ES-I3 (cell line): ENCODE measurements at regions not wholly inside any gene's neighbourhood (a gene's known extent, or its start where the extent isn't known, plus 50 kb on each side); places are given as distances from the start of the nearest gene placed in this dataset.

Experiments
- H3K36me3 ChIP-seq: 2 replicates; pipeline ENCODE4 v1.6.1; 2013; ENCODE audit warnings: mild to moderate bottlenecking, low read length, control low read depth, moderate library complexity; ENCODE audit not compliant: insufficient read depth
- H3K4me1 ChIP-seq: 2 replicates; pipeline ENCODE4 v1.6.1; 2013; ENCODE audit warnings: mild to moderate bottlenecking, control low read depth, low read length; ENCODE audit not compliant: insufficient read depth
- H3K9ac ChIP-seq: 2 replicates; pipeline ENCODE4 v1.6.1; 2013; ENCODE audit warnings: low read depth, mild to moderate bottlenecking, low read length, moderate library complexity
- H3K9me3 ChIP-seq: 2 replicates; pipeline ENCODE4 v1.6.1; 2013; ENCODE audit warnings: mild to moderate bottlenecking, low read length, moderate library complexity; ENCODE audit not compliant: control insufficient read depth, insufficient read depth

DNA sequence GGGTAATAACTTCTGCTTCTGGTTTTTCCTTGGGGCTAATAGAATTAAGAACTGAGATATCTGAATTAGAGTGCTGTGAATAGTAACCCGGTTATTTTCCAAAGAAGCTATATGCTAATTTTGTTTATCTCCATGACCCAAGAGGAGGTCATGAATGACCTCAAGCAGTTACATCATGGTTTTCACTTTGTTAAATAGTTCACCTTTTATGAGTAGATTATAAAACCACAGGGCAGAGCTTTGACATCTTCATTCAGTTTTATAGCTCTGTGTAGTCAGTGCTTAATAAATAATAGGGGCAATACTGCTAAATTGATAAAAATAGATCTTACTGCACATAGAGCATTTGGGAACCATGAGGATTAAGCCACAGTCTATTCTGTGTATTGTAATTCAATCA is 462.2 kb downstream of the LRIG3 start:
- Histone ChIP-seq H3K9ac (no peak overlapping the region), H3K9me3 (no peaks in the 10 kb centered on the region; the same call in 1 of the 2 replicates), H3K36me3 (no peaks in the 10 kb centered on the region), H3K4me1 (no peaks in the 10 kb centered on the region)

DNA sequence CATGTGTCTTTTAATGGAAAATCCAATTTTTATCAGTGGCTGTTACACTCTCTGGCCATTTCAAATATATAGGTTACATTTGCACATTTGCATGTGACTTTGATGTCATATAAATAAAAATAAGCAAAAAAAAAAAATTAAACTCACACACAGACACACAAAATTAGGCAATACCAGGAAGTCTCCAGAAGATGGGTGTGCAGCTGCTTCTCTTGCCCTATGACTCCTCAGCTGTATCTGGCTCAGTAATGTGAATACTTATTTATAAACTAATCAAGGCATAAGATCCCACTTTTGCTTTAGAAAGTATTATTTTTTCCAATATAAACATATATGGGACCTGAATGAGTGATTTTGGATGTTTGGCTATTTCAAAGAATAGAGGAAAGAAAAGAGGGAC is 461.1 kb downstream of the LRIG3 start:
- Histone ChIP-seq H3K4me1 (no peaks in the 10 kb centered on the region), H3K9ac (no peak overlapping the region), H3K9me3 (no peaks in the 10 kb centered on the region; the same call in 1 of the 2 replicates), H3K36me3 (no peaks in the 10 kb centered on the region)

DNA sequence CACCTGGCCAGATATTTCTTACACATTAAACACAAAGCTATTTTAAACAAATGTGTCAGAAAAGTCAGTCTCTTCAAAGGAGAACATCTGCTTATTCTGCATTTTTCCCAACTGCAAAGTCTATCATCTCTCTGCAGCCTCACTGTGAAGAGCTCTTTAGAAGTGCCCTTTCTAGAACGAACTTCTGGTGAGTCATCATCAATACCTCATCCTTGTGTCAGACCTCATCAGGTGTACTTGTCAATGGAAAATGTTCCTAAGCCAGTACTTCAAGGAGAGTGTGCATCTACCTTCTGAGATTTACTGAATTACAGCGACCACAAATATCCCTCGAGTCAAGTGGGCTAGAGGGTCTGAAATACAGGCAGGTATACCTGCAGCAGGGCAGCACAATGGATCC is 457.3 kb downstream of the LRIG3 start:
- H3K9me3 ChIP-seq = no peaks in the 10 kb centered on the region; the same call in 1 of the 2 replicates
- H3K36me3 ChIP-seq = no peaks in the 10 kb centered on the region
- H3K9ac ChIP-seq = no peak overlapping the region
- no peaks in the 10 kb centered on the region for H3K4me1 ChIP-seq

DNA sequence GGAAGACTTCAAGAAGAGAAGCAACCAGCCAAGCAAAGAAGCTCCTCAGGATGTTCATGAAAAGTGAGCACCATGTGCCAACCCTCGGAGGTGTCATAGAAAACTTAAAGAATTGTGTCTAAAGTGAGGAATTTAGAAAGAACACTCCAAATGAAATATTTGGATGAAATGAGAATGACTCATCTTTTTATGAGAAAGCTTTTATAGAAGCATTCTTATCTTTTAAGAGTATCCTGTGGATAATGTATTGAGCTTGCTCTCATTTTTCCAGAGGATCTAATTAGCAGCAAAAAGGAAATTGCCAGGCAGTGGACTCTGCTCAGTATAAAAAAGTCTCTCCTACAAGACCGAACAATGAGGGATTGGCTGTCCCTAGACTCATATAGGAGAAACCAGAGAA is 454.9 kb downstream of the LRIG3 start:
- H3K9ac ChIP-seq = no peak overlapping the region
- H3K36me3 ChIP-seq = no peaks in the 10 kb centered on the region
- no peaks in the 10 kb centered on the region for H3K4me1 ChIP-seq
- no peaks in the 10 kb centered on the region for H3K9me3 ChIP-seq

DNA sequence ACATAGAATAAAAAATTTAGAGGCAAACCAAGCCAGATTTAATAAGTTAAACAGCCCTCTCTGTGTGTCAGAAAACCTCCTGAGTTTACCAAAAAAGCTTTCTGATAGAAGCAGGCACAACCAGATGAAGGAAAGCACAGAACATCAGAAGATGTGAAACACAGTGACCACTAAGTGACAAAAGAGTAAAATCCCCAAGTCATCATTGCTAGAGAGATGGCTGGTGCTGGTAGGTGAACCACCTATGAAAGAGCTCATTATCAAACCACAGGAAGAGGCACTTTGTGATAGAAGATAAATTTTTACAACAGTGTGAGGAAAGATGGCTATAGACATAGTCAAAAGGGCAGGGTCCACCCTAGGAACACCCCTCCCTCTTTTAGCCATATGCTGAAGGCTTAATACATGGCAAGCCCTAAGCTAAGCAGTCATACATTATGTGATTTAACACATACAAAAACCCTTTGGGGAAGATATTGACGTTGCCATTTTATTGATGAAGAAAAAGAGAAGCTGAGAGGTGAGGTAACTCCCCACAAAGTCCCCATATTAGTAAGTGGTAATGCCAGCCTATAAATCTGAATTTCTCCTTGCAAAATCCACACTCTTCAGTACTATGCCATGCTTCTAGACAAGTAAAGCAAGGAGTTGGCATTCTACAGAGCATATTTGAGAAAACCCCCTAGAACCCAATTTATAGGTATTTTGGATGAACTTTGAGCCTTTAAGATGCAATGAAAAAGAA is 449.9 kb downstream of the LRIG3 start:
- Histone ChIP-seq H3K9ac (no peak overlapping the region), H3K36me3 (no peaks in the 10 kb centered on the region), H3K9me3 (no peaks in the 10 kb centered on the region), H3K4me1 (no peaks in the 10 kb centered on the region)

DNA sequence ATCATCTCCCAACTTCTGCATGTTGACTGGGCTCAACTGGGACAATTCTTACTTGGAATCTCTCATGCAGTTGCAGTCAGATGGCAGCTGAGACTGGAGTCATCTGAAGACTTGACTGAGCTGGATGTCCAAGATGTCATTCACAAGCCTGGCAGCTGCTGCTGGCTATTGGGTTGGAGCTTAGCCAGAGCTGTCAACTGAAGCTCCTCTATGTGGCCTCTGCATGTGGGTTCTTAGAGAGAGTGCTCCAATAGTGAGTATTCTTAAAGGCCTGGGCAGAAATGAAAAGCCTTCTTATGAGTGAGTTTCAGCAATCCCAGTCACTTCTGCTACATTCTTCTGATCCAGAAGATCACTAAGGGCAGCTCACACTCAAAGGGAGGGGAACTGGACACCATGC is 440.9 kb downstream of the LRIG3 start:
- H3K4me1 ChIP-seq = peaks cover 8% of the 10 kb centered on the region; the same call in 1 of the 2 replicates
- no peaks in the 10 kb centered on the region for H3K36me3 ChIP-seq
- no peak overlapping the region for H3K9ac ChIP-seq
- H3K9me3 ChIP-seq = no peaks in the 10 kb centered on the region; the same call in 1 of the 2 replicates

DNA sequence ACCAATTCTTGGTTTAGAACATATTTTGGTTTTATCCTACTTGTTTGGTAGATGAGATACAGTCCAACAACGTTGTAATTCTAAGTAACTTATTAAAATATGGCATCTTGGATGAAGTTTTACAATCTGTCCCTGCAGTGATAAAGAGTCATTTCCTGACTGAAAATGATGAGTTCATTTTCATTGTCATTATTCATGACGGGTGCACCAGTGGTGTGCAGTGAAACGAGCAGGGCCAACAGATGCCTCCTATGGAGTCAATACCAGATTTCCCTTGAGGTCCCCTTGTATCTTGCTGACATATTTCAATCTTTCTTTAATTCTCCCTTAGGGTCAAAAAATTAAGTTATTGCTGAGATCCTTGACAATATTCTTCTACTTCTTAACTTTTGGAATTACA is 438.5 kb downstream of the LRIG3 start:
- no peak overlapping the region for H3K9ac ChIP-seq
- H3K4me1 ChIP-seq = peaks cover 8% of the 10 kb centered on the region; the same call in 1 of the 2 replicates
- no peaks in the 10 kb centered on the region; the same call in 1 of the 2 replicates for H3K9me3 ChIP-seq
- H3K36me3 ChIP-seq = no peaks in the 10 kb centered on the region

DNA sequence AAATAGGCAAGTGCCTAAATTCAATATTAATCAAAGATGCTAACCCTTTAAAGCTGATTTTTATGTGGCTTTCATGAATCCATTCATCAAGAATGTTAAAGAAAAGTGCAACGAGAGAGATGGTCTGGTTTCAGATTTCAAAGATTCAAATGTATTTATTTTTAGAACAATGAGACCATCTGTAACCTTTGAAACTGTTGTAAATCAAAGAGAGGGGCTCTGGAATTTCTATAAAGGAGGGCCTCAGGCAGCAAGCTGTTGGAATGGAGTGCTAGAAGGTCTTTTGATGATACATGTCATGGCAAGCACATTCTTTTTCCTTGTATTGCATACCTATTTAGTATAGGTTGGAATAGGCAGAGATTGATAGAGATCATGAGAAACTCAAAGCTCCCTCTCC is 433.0 kb downstream of the LRIG3 start:
- Histone ChIP-seq H3K9ac (no peak overlapping the region), H3K9me3 (no peaks in the 10 kb centered on the region), H3K36me3 (no peaks in the 10 kb centered on the region), H3K4me1 (peaks cover 8% of the 10 kb centered on the region; the same call in 1 of the 2 replicates)

DNA sequence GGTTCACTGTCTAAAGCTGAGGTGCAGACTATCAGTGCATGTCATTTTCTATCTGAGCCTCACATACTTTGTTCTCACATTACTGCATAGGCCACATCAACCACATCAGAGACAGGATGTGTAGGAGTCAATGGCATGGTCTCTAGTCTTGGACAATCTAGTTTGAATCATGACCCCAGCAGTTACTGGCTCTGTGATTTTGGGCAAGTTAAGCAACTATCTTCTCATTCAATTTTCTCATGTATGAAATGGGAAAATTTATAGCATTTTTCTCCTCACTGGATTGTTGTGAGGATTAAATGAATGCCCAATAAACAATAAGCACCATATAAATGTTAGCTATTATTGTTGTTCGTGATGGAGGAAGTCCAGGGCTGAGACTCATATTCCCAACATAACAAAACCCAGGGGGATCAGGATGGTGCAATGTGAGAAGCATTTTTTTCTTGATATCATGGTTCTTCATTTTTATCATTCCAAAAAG is 432.6 kb downstream of the LRIG3 start:
- H3K4me1 ChIP-seq = peaks cover 8% of the 10 kb centered on the region; the same call in 1 of the 2 replicates
- no peaks in the 10 kb centered on the region for H3K36me3 ChIP-seq
- no peaks in the 10 kb centered on the region for H3K9me3 ChIP-seq
- no peak overlapping the region for H3K9ac ChIP-seq

DNA sequence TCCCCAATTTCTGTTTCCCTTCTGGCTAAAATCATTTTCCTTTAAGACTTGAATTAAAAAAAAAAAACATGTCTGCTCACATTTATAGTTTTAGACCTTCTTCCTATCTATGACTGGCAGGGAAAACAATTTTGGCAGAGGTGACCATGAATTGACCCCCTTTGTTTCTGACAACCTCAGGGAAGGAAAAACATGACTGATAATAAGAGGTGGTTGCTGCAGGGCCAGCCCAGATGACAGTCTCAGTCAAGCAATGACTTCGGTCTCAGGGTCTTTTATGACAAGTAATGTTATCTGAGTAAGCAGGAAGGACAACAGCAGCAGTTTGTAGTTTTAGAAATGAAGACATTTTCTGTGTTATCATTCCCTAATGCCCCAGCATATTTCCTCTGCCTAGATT is 430.9 kb downstream of the LRIG3 start:
- H3K36me3 ChIP-seq = no peaks in the 10 kb centered on the region
- no peaks in the 10 kb centered on the region for H3K9me3 ChIP-seq
- H3K4me1 ChIP-seq = peaks cover 8% of the 10 kb centered on the region; the same call in 1 of the 2 replicates
- H3K9ac ChIP-seq = no peak overlapping the region

DNA sequence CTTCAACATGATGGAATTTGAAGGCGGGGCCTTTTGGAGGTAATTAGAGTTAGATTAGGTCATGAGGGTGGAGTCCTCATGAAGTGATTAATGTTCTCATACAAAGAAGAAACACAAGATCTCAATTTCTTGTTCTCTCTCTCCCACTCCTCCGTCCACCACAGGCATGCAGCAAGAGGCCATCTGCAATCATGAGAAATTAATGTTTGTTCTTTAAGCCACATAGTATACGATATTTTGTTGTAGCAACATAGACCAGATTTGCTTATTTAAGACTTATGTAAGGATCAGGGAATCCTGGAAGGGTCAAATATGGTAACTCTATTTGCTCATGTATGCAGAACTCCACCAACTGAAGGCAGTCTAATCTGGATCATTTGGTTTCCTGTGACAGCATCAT is 429.0 kb downstream of the LRIG3 start:
- H3K36me3 ChIP-seq = no peaks in the 10 kb centered on the region
- no peak overlapping the region for H3K9ac ChIP-seq
- H3K4me1 ChIP-seq = peaks cover 8% of the 10 kb centered on the region; the same call in 1 of the 2 replicates
- no peaks in the 10 kb centered on the region for H3K9me3 ChIP-seq

DNA sequence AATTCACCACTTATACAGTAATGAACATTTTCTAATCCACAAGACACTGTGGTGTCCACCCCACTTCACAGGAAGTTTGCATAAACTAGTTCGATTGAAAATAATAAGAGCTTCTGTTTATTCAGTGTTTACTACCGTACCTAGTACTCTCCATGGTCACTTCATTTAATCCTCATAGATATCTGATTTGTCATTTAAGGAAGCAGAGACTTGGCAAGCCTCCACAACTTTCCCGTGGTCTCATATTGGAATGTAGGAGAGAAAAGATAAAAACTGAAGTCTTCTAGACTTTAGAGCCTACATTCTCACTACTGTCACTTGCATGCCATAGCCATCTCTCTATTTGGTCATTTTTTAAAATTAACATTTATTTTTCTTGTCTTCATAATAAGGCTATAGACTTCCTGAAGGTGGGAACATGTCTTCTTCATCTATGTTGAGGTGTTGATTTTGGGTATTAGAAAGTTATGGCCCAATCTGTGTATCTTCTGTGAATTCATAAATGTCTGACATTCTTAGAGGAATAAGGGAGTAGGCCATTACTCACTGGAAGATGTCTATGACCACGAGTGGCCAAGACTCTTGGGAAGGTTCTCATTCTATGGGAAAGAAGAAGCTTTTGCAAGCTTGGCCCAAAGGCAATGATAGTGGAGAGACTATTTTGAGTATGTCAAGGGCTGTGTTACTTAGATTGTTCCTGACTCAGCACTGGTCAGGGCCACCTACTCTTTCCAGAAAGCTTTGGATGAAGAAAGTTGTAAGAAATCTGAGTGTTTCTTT is 423.7 kb downstream of the LRIG3 start:
- no peaks in the 10 kb centered on the region for H3K4me1 ChIP-seq
- no peaks in the 10 kb centered on the region for H3K36me3 ChIP-seq
- H3K9ac ChIP-seq = no peak overlapping the region
- H3K9me3 ChIP-seq = no peaks in the 10 kb centered on the region

DNA sequence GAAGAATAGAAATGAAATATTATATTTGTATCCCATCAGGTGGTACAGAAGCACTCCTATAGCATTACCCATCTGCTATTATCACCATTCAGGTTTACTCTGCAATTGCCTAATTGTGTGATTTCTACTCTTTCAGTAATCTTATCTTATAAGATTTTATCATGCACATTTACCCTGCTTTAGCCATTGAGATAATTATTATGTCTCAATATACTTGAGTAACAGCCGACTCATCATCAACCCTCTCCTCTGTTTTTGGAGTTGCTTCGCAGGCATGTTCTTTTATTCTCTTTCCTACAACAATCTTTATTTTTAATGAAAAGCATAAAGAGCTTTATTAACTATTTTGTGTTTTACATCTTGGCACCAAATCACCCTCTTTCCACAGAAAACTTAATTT is 419.9 kb downstream of the LRIG3 start:
- H3K4me1 ChIP-seq = 0 out of 2 replicates have a peak, but pooled peaks cover 5% of the 10 kb centered on the region
- H3K9me3 ChIP-seq = no peaks in the 10 kb centered on the region

DNA sequence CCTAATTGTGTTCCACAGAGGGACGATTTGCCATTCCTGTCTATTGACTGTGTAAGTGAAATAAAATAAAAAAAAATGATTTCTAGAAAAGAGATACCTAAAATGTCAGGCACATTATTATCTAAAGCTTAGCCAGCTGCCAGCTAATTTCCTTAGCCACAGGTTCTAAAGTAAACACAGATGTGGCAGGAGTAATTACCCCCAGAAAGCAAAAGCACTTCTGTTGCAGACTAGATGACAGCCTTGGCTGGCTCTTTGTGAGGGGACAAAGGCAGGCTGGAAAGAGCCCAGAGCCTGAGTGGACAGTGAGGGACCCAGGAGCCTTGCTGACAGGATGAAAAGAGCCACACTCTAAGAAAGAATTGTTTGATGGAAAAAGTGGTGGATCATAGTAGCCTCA is 418.1 kb downstream of the LRIG3 start:
- H3K9ac ChIP-seq = no peak overlapping the region
- no peaks in the 10 kb centered on the region for H3K9me3 ChIP-seq
- H3K36me3 ChIP-seq = no peaks in the 10 kb centered on the region
- H3K4me1 ChIP-seq = 0 out of 2 replicates have a peak, but pooled peaks cover 5% of the 10 kb centered on the region

More for the DNA sequence above, 419.9 kb downstream of the LRIG3 start:
- H3K36me3 ChIP-seq = no peaks in the 10 kb centered on the region
- no peak overlapping the region for H3K9ac ChIP-seq
